Astrocyte of the spinal cord (primary cell): ENCODE measurements at regions not wholly inside any gene's neighbourhood (a gene's known extent, or its start where the extent isn't known, plus 50 kb on each side); places are given as distances from the start of the nearest gene placed in this dataset.
"Not testable (repeated sequence)": the region's sequence is repeated elsewhere in the genome, so short reads cannot be mapped to it uniquely, and the experiment has no call there.

Experiments
- DNase-seq: peaks from one replicate; pipeline ENCODE4 v3.0.0; 2011; ENCODE audit warnings: low read depth, low spot score
- H3K4me3 ChIP-seq: 2 replicates; pipeline ENCODE4 v1.5.1; 2011; ENCODE audit warnings: low read depth, mild to moderate bottlenecking, low read length, moderate library complexity
- in situ Hi-C: cut with HindIII; loops from 2 replicates; pipeline ENCODE4 v1.10.0; 2017; ENCODE audit warnings: low sequenced_read_pairs
- TF ChIP-seq, protein P1 (sequence below): IDR thresholded peaks from 2 replicates; pipeline ENCODE4 v1.5.1; 2012; ENCODE audit warnings: low read depth, mild to moderate bottlenecking, low read length, inconsistent platforms

DNA sequence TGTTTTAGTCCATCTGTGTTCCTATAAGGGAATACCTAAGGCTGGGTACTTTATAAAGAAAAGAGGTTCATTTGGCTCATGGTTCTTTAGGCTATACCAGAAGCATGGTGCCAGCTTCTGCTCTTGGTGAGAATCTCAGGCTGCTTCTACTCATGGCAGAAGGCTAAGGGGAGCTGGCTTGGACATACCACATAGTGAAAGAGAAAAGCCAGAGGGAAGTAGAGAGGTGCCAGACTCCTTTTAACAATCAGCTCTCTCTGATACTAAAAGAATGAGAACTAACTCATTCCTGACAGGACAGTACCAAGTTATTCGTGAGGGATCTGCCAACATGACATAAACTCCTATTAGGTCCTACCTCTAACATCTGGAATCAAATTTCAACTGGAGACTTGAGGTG, 1250.2 kb upstream of the CNTN5 start:
- in situ Hi-C loops: no loop called here
- no peak for DNase-seq
- TF ChIP-seq, protein P1, sequence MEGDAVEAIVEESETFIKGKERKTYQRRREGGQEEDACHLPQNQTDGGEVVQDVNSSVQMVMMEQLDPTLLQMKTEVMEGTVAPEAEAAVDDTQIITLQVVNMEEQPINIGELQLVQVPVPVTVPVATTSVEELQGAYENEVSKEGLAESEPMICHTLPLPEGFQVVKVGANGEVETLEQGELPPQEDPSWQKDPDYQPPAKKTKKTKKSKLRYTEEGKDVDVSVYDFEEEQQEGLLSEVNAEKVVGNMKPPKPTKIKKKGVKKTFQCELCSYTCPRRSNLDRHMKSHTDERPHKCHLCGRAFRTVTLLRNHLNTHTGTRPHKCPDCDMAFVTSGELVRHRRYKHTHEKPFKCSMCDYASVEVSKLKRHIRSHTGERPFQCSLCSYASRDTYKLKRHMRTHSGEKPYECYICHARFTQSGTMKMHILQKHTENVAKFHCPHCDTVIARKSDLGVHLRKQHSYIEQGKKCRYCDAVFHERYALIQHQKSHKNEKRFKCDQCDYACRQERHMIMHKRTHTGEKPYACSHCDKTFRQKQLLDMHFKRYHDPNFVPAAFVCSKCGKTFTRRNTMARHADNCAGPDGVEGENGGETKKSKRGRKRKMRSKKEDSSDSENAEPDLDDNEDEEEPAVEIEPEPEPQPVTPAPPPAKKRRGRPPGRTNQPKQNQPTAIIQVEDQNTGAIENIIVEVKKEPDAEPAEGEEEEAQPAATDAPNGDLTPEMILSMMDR: no peak
- no peak overlapping the region for H3K4me3 ChIP-seq

DNA sequence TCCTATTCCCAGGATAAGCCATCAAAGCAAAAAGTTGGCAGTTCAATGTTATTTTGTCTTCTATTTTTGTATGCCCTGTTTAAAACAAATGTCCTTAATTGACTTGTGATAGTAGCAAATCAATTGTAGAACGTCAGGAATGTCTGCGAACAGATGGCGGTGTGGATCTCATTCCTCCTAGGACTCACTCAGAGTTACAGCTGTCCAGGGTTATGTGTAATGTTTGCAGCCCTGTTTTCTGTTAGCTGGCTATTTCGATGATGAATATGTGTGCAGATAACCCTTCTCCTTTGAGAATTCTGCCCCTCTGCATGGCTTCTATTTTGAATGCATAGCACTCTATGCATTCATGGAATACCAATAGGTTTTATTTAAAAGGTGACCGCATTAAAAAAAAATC, 1248.0 kb upstream of the CNTN5 start:
- TF ChIP-seq, protein P1: no peak
- in situ Hi-C loops: no loop called here
- no peak for DNase-seq
- H3K4me3 ChIP-seq: no peak overlapping the region

DNA sequence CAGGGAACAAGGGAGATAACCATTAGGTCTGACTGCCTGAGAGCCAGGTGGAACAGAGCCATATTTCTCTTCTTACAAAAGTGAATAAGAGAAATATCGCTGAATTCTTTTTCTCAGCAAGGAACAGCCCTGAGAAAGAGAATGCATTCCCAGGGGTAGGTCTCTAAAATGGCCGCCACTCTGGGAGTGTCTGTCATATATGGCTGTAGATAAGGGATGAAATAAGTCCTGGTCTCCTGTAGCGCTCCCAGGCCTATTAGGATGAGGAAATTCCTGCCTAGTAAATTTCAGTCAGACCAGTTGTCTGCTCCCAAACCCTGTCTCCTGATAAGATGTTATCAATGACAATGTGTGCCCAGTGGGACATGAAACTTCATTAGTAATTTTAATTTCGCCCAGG, 1236.4 kb upstream of the CNTN5 start:
- in situ Hi-C loops: not testable (repeated sequence)

DNA sequence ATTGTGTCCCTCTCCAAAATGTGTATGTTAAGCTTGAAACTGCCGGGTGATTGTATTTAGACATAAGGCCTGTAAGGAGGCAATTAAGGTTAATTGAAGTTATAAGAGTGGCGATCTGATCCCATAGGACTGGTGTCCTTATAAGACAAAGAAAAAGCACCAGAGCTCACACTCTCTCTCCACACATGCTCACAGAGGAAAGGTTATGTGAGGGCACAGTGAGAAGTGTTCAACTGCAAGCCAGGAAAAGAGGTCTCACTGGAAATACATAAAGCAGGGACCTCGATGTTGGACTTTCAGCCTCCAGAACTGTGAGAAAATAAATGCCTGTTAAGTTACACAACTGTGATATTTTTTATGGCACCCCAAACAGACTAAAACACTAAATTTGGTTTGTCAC, 1233.8 kb upstream of the CNTN5 start:
- in situ Hi-C loops: no loop called here
- TF ChIP-seq, protein P1: no peak
- H3K4me3 ChIP-seq: no peak overlapping the region
- DNase-seq: no peak

More for the DNA sequence above, 1236.4 kb upstream of the CNTN5 start:
- DNase-seq, H3K4me3 ChIP-seq: not testable (repeated sequence)

DNA sequence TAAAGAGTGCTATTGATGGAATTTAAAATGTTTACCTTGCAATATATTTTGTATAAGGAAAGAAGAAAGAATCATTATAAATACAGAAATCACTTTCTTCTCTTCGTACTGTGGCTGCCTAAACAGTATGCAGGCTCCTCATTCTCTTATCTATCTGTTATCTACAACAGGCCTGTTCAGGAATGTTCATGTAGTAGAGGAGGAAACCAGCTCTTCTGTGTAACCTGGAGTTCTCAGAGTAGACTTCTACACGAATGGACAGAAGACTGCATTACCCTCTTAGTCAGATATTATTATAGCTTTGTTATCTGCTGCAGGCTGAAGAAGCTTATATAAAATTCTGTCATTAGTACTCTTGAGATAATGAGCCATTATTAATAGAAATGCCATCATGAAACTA, 1225.9 kb upstream of the CNTN5 start:
- TF ChIP-seq, protein P1: no peak
- H3K4me3 ChIP-seq: no peak overlapping the region
- in situ Hi-C loops: no loop called here
- no peak for DNase-seq

DNA sequence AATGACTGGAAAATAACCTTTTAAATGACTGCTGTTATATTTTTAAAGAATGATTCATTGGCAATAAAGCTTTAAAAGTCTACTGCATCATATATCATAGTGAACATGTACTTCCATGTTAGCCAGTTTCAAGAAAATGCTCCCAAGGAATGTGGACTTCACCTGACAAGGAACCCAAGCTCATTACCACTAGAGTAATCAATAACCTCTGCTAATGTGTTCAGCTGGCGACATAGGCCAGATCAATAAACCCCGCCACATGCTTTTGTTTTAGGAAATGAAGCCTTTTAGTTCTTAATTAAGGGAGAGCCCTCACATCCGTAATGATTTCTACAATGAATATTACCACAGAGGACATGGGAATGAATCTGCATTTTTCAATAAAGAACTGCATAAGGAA, 1219.9 kb upstream of the CNTN5 start:
- no peak for DNase-seq
- in situ Hi-C loops: no loop called here
- TF ChIP-seq, protein P1: no peak
- H3K4me3 ChIP-seq: no peak overlapping the region

DNA sequence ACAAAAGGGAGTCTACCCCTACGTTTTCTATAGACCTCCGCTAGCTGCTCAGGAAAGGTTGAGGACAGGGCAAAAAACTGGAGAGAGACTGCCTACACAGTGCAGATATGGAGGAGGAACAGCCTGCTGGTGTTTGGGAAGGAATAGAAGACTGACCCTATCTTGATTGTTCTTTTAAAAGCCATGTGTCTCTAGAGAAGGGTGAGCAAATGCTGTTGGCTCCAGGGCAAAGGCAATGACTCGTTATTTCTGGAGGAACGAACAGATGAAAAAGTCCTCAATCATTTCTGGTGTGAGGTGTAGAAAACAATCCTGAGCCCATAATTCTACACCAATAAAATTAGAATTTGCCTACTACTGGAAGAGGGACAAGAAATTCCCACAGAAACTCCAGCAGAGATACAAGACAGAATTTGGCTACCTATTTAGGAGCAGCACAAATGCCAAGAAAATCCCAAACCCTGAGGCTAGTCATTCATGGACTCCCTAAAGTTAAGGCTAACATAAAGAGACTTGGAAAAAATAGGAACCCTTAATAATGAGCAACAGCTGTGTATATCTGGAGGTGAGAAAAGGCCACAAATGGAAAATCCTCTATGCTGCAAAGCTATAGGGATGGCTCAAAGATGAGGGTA, 1206.3 kb upstream of the CNTN5 start:
- H3K4me3 ChIP-seq: no peak overlapping the region
- TF ChIP-seq, protein P1: no peak
- no peak for DNase-seq
- in situ Hi-C loops: no loop called here
